K562 (cell line): ENCODE measurements at regions not wholly inside any gene's neighbourhood (a gene's known extent, or its start where the extent isn't known, plus 50 kb on each side); places are given as distances from the start of the nearest gene placed in this dataset.

Source experiments
- ATAC-seq: fragments of 200-7000 bp; cut with Tn5 transposase; 3 replicates; pipeline ENCODE4 v1.9.1; 2020; ENCODE audit warnings: moderate library complexity
- BruUV-seq: library from RNA; stranded (reverse); fragments of 400-500 nt; replicated peaks from 2 replicates; lab custom pipeline; 2021; lab: Mats Ljungman, UMichigan
- CTCF ChIA-PET: fragments of 300-600 bp; formaldehyde crosslinking; extraction: SDS; loops from one replicate; lab custom pipeline; 2021; ENCODE audit warnings: low intra/inter-chr PET ratio; lab: Yijun Ruan, JAX
- POLR2A ChIA-PET: fragments of 300-600, 350-650 bp; sonication (Branson Sonifier 250); formaldehyde crosslinking; extraction: SDS; loops from one replicate; lab custom pipeline; 2021; ENCODE audit warnings: antibody characterized with exemption, inconsistent platforms; lab: Yijun Ruan, JAX
- DNase-seq, 4 experiments: peaks; one replicate each; pipeline versions ENCODE4 v3.0.0 to v3.0.0-alpha.2; 2011 to 2018; ENCODE audit warnings: low spot score in 3 of 4, mixed read lengths in 3 of 4; ENCODE audit errors: extremely low read depth in 1 of 4
- FAIRE-seq: peaks from 2 replicates; lab custom pipeline; 2011; peaks lifted over from hg19 to GRCh38; lab: Jason Lieb, UNC
- H2AFZ ChIP-seq: 2 replicates; pipeline ENCODE4 v1.6.0; 2011; ENCODE audit warnings: low read depth, low read length, control low read depth, inconsistent platforms
- H3K27ac ChIP-seq: fragments of 200-600 bp; 3 replicates; pipeline ENCODE4 v1.8.0; 2011; ENCODE audit warnings: low read depth, mild to moderate bottlenecking, control low read depth, inconsistent platforms, low read length, moderate library complexity, mixed read lengths; ENCODE audit errors: extremely low read depth
- H3K27me3 ChIP-seq, 2 experiments: fragments of 300-600 bp in 1 of 2; 2 replicates in 1 of 2; 3 replicates in 1 of 2; pipeline versions ENCODE4 v1.6.0 to v1.8.0; 2011; ENCODE audit warnings: inconsistent platforms in 2 of 2, low read length in 2 of 2, mild to moderate bottlenecking in 1 of 2, mixed read lengths in 1 of 2, moderate library complexity in 1 of 2; ENCODE audit not compliant: control insufficient read depth in 2 of 2, insufficient read depth in 2 of 2
- H3K36me3 ChIP-seq: fragments of 300-600 bp; 3 replicates; pipeline ENCODE4 v1.8.0; 2011; ENCODE audit warnings: mild to moderate bottlenecking, low read length, inconsistent platforms; ENCODE audit not compliant: control insufficient read depth, insufficient read depth
- H3K4me1 ChIP-seq, 2 experiments: fragments of 200-600 bp in 1 of 2; replicated peaks in 1 of 2; 2 replicates in 1 of 2; 3 replicates in 1 of 2; pipeline versions ENCODE4 v1.5.1 to v1.8.0; 2011; ENCODE audit warnings: inconsistent platforms in 2 of 2, low read length in 2 of 2, mild to moderate bottlenecking in 1 of 2, mixed read lengths in 1 of 2, moderate library complexity in 1 of 2; ENCODE audit not compliant: control insufficient read depth in 2 of 2, insufficient read depth in 2 of 2
- H3K4me2 ChIP-seq: 2 replicates; pipeline ENCODE4 v1.6.1; 2011; ENCODE audit warnings: low read length, control low read depth, inconsistent platforms, mixed read lengths; ENCODE audit not compliant: insufficient read depth
- H3K4me3 ChIP-seq: fragments of 200-600 bp; sonication (generic), shearing (Covaris generic); 2 replicates; pipeline ENCODE4 v1.5.1; 2016; ENCODE audit warnings: control low read depth, inconsistent platforms
- H3K79me2 ChIP-seq: fragments of 200-600 bp; 3 replicates; pipeline ENCODE4 v1.8.0; 2011; ENCODE audit warnings: low read length, inconsistent platforms; ENCODE audit not compliant: control insufficient read depth, insufficient read depth
- H3K9ac ChIP-seq, 2 experiments: 2 replicates each; pipeline versions ENCODE4 v1.6.0 to v1.6.1; 2011; ENCODE audit warnings: low read depth in 2 of 2, low read length in 2 of 2, control low read depth in 1 of 2, inconsistent platforms in 1 of 2, mild to moderate bottlenecking in 1 of 2, mixed read lengths in 1 of 2; ENCODE audit not compliant: insufficient read depth in 1 of 2
- H3K9me1 ChIP-seq: one replicate; pipeline ENCODE4 v1.6.0; 2011; ENCODE audit warnings: inconsistent platforms, mild to moderate bottlenecking, low read length, moderate library complexity; ENCODE audit not compliant: control insufficient read depth, insufficient read depth
- H3K9me3 ChIP-seq: replicated peaks from 2 replicates; pipeline ENCODE4 v1.5.1; 2011; ENCODE audit warnings: low read depth, low read length, inconsistent platforms; ENCODE audit not compliant: control insufficient read depth, insufficient read depth
- H4K20me1 ChIP-seq: replicated peaks from 2 replicates; pipeline ENCODE4 v1.6.1; 2011; ENCODE audit warnings: low read length, inconsistent platforms, mixed read lengths; ENCODE audit not compliant: control insufficient read depth, insufficient read depth
- BACH1 ChIP-seq: fragments of 200-800 bp; sonication (Bioruptor generic); IDR thresholded peaks from 2 replicates; pipeline ENCODE4 v1.6.1; 2016; ENCODE audit warnings: missing genetic modification characterization, missing compliant biosample characterization
- KDM5B ChIP-seq: fragments of 200-600 bp; sonication (generic); IDR thresholded peaks from 2 replicates; pipeline ENCODE4 v1.6.1; 2012; ENCODE audit warnings: low read depth, mild to moderate bottlenecking, moderate library complexity, low read length, control low read depth, inconsistent platforms; ENCODE audit not compliant: insufficient replicate concordance
- MYBL2 ChIP-seq, 2 experiments: fragments of 450-650 bp in 1 of 2; sonication (generic) in 1 of 2; formaldehyde crosslinking in 1 of 2; IDR thresholded peaks; 2 replicates each; pipeline versions ENCODE4 v1.6.1 to v1.8.1; 2017 to 2022; ENCODE audit warnings: borderline replicate concordance in 1 of 2, inconsistent platforms in 1 of 2, low read depth in 1 of 2, mild to moderate bottlenecking in 1 of 2, missing genetic modification reagents in 1 of 2, moderate library complexity in 1 of 2
- NKRF ChIP-seq: fragments of 450-650 bp; IDR thresholded peaks from 2 replicates; pipeline ENCODE4 v1.6.1; 2016; ENCODE audit warnings: borderline replicate concordance
- SMARCC2 ChIP-seq: fragments of 450-650 bp; IDR thresholded peaks from 2 replicates; pipeline ENCODE4 v1.6.1; 2017; ENCODE audit warnings: antibody characterized with exemption, moderate library complexity, mild to moderate bottlenecking, low read depth
- THAP12 ChIP-seq: fragments of 250-450 bp; sonication (Bioruptor Pico); IDR thresholded peaks from 2 replicates; pipeline ENCODE4 v1.9.0; 2021; ENCODE audit warnings: mild to moderate bottlenecking, inconsistent platforms
- THAP7 ChIP-seq: fragments of 250-450 bp; sonication (Bioruptor Pico); IDR thresholded peaks from 2 replicates; pipeline ENCODE4 v1.5.0; 2021
- ZC3H11A ChIP-seq: IDR thresholded peaks from 2 replicates; pipeline ENCODE4 v1.6.1; 2012; ENCODE audit warnings: low read depth, low read length, improper control_type of control experiment
- ZFP91 ChIP-seq: sonication (generic); formaldehyde crosslinking; IDR thresholded peaks from 2 replicates; pipeline ENCODE4 v1.8.0; 2022; ENCODE audit warnings: mild to moderate bottlenecking, missing genetic modification reagents
- ZMIZ1 ChIP-seq, 2 experiments: fragments of 150-350 bp in 1 of 2; IDR thresholded peaks; 2 replicates each; pipeline ENCODE4 v1.6.1; 2012 to 2016; ENCODE audit warnings: low read depth in 2 of 2, low read length in 2 of 2, mild to moderate bottlenecking in 1 of 2, moderate library complexity in 1 of 2
- ZNF408 ChIP-seq: fragments of 250-450 bp; sonication (Bioruptor Pico); IDR thresholded peaks from 2 replicates; pipeline ENCODE4 v1.4.0; 2020; ENCODE audit warnings: low read depth, mild to moderate bottlenecking, moderate library complexity
- WGBS: fragments of 100-300 bp; shearing (Covaris generic); methylation state at CpG from one replicate; pipeline ENCODE4 v1.1.6; 2016; ENCODE audit warnings: low coverage, mixed read lengths; ENCODE audit not compliant: insufficient coverage; ENCODE audit errors: missing lambda C conversion rate; 5-methylcytosine and 5-hydroxymethylcytosine counted together
- in situ Hi-C: fragments of 300-500 bp; cut with MboI; formaldehyde crosslinking; loops from 4 replicates; pipeline ENCODE4 v1.15.0; 2018; ENCODE audit warnings: inconsistent platforms, mixed read lengths
- intact Hi-C: fragments of 100-400 bp; cut with micrococcal nuclease; formaldehyde crosslinking; loops from 2 replicates; pipeline ENCODE4 v1.14.2; 2022

GRCh38 chr9:84521208-84521607, 148.3 kb upstream of the NTRK2 start:
- CTCF ChIA-PET, result no interaction called here
- FAIRE-seq, result no peak
- ATAC-seq, result no peak
- no peaks in the 10 kb centered on the region for H3K9me1 ChIP-seq
- intact Hi-C loops, result no loop called here
- no peaks in the 10 kb centered on the region for H3K4me1 ChIP-seq
- H3K4me2 ChIP-seq, result no peak overlapping the region
- H3K36me3 ChIP-seq, result no peaks in the 10 kb centered on the region
- no TSS peak for BruUV-seq
- POLR2A ChIA-PET, result interaction anchor here (0.6 kb wide), 1 partner anchor 995 kb away, joined by 5 read pairs; no protein-coding TSS in a partner anchor
- H3K4me3 ChIP-seq, result no peak overlapping the region
- H3K9ac ChIP-seq, result no peak overlapping the region
- no peak for DNase-seq
- 0% methylated on average over 3 of the region's 3 CpGs for WGBS
- in situ Hi-C loops, result no loop called here
- H3K27ac ChIP-seq, result no peak overlapping the region
- H3K9me3 ChIP-seq, result no peaks in the 10 kb centered on the region
- H3K27me3 ChIP-seq, result no peaks in the 10 kb centered on the region
- H4K20me1 ChIP-seq, result no peaks in the 10 kb centered on the region
- H2AFZ ChIP-seq, result no peak overlapping the region
- no peaks in the 10 kb centered on the region for H3K79me2 ChIP-seq
- TF ChIP-seq NKRF (no peak), THAP7 (CRISPR knock-in tag) (no peak), BACH1 (no peak), ZNF408 (CRISPR knock-in tag) (no peak), ZMIZ1 (IDR thresholded peaks at IDR 0.05; ENCODE audit: low read depth in 2 of 2, low read length in 2 of 2) (no peak), ZFP91 (CRISPR knock-in tag) (no peak), ZC3H11A (no peak), MYBL2 (IDR thresholded peaks at IDR 0.05; ENCODE audit: low read depth) (no peak), MYBL2 (CRISPR knock-in tag; IDR thresholded peaks at IDR 0.05; ENCODE audit: borderline replicate concordance) (no peak), KDM5B (no peak), SMARCC2 (no peak), THAP12 (CRISPR knock-in tag) (no peak)
